ENCODE measurements at regions not wholly inside any gene's neighbourhood (a gene's known extent, or its start where the extent isn't known, plus 50 kb on each side); places are given as distances from the start of the nearest gene placed in this dataset.

DNA sequence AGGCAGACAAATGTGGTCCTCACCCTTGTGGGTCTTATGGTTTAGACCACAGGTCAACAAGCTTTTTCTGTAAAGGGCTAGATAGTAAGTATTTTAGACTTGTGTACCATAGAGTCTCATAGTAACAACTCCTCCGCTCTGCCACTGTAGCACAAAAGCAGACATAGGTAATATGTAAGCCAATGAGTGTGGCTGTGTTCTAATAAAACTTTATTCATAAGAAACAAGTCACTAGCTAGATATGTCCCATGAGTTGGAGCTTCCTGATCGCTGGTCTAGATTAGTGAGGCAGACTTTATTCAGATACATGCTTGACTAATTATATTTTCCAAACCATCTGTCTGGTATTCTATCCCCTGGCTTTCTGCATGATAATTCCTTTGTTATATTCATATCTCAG is 196.4 kb upstream of the TSHZ2 start:
- H3K36me3 Mint-ChIP-seq = no peaks in the 10 kb centered on the region
- peaks cover 15 to 22% of the 10 kb centered on the region in 2 donors for H3K27me3 Mint-ChIP-seq
- H3K4me3 Mint-ChIP-seq = no peak overlapping the region
- no peak overlapping the region for H3K27ac Mint-ChIP-seq
- DNase-seq (ENCODE audit: low spot score) (no peak), ATAC-seq (no peak)
- H3K9me3 Mint-ChIP-seq = no peaks in the 10 kb centered on the region
- H3K4me1 Mint-ChIP-seq (ENCODE audit: low read depth in 2 of 2) = no peaks in the 10 kb centered on the region

DNA sequence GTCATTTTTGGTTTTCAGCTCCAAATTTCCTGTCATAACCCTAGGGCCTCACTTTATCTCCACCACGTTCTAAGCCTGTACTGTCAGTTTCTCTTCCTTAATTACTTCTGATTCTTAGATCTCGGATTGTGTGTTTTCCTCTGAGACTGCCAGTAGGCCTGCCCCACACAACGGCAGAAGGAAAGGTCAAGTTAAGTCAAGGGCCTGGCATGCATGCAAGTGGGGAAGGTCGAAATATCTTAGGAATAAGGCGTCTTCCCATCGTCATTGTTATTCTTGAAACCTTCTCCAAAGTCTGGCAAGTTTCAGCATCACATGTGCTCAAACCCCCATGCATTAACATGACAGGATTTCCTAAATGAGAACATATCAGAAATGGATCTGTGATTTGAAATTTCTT is 203.5 kb upstream of the TSHZ2 start:
- H3K27ac Mint-ChIP-seq = no peak overlapping the region
- no peaks in the 10 kb centered on the region for H3K4me1 Mint-ChIP-seq (ENCODE audit: low read depth in 2 of 2)
- ATAC-seq (no peak), DNase-seq (ENCODE audit: low spot score) (no peak)
- H3K9me3 Mint-ChIP-seq = no peaks in the 10 kb centered on the region
- peaks cover 6 to 9% of the 10 kb centered on the region in 2 donors for H3K27me3 Mint-ChIP-seq
- no peak overlapping the region for H3K4me3 Mint-ChIP-seq
- no peaks in the 10 kb centered on the region for H3K36me3 Mint-ChIP-seq

DNA sequence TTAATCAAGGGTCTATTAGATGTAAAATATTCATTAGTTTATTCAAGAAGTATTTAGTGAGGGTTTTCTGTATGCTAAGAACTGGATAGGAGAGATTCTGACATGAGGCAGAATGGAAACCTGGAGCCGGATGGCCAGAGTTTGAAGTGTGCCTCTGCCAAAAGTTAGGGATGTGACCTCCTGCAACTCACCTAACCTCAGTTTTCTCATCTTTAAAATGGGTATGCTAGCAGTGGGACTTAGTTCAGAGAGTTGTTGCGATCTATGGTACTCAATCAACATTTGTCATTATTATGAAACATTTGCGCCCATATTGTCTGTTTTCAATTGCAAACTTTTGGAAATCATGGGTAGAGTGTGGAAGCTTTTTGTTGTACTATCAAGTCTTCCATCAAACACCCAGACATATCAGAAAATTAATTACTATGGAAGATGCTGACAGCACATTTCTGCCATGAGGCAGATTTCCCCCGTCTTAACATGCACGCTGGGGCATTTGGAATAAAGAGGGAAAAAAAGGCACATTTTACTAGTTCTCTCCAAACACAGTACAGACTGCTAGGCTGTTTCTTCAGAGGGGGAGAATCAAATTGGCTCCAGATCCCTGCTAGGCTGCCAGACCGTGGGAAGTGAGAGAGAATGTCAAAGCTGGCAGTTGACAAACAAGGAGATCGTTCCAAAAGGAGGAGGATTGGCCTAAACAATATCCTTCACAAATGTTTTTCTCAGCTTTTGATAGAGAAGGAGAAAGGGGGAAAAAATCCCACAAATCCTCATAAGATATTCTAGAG is 205.3 kb upstream of the TSHZ2 start:
- Mint-ChIP-seq H3K4me1 (ENCODE audit: low read depth in 2 of 2) (no peaks in the 10 kb centered on the region), H3K9me3 (no peaks in the 10 kb centered on the region), H3K27me3 (peaks cover 5 to 10% of the 10 kb centered on the region in 2 donors), H3K27ac (no peak overlapping the region), H3K4me3 (no peak overlapping the region), H3K36me3 (no peaks in the 10 kb centered on the region)
- DNase-seq (ENCODE audit: low spot score) (no peak), ATAC-seq (no peak)

DNA sequence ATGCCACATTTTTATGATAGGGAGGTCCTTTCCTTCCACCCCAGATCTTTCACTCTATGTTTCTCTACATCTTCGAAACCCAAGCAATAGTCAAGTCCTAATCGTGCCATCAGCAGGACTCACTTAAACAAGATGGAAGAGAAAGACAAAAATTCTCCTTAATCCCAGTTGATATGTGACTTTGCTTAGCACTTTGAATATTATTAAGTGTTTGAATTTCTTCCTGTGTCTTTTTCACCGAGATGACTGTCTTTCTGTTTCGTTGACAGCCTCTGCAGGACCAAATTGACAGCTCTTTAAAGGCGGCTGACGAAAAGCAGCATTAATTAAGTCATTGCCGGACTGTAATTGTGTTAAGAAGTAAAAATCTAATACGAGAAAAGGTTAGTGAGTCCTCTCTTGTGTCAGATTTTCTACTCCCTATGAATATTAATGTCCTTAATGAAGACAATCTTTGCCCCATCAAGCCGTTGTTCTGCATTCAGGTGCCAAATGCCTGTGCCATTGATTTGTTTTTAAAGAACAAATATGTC is 208.8 kb upstream of the TSHZ2 start:
- DNase-seq (ENCODE audit: low spot score) (no peak), ATAC-seq (no peak)
- Mint-ChIP-seq H3K27me3 (peaks cover 5 to 10% of the 10 kb centered on the region in 2 donors), H3K36me3 (no peaks in the 10 kb centered on the region), H3K4me1 (ENCODE audit: low read depth in 2 of 2) (no peaks in the 10 kb centered on the region), H3K9me3 (no peaks in the 10 kb centered on the region), H3K4me3 (no peak overlapping the region), H3K27ac (no peak overlapping the region)

DNA sequence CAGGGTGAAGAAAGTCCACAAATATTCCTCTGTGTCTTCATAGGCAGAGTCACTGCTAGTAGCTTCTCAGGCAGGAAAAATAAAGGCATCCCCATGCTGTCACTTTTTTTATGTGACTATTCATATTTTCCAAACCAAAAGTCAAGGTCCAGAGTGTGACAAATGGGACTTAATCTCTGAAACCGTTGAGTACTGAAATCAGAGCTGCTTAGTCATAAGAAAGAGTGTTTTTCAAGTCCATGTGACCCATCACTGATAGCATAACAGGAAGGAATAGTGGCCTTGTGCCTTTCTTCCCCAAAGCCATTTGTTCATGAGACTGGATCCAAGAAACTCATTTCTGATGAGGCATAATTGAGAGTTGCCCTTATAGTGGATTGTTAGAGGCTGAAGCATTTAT is 210.3 kb upstream of the TSHZ2 start:
- no peak overlapping the region for H3K27ac Mint-ChIP-seq
- DNase-seq (ENCODE audit: low spot score) = no peak

DNA sequence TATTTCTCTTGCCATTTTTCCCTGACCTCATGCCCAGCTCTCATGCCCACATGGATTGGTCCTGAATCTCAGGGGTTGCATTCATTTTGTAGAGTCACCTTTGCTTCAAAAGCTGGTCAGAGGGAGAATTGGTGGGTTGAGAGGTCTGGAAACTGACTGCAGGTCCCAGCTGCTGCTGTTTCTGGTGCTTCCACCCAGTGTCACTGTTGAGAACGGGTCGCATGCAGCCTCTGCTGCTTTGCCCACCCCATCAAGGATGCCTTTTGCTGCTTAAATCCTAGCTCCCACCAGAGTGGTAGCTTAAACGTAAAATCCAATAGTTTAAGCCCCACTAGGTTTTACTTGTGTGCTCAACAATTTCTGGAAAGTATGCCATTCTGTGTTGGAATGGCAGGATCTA is 211.4 kb upstream of the TSHZ2 start:
- ATAC-seq = no peak
- H3K36me3 Mint-ChIP-seq = no peaks in the 10 kb centered on the region
- no peaks in the 10 kb centered on the region for H3K4me1 Mint-ChIP-seq (ENCODE audit: low read depth in 2 of 2)

More for the DNA sequence above, 210.3 kb upstream of the TSHZ2 start:
- Mint-ChIP-seq H3K4me1 (ENCODE audit: low read depth in 2 of 2) (no peaks in the 10 kb centered on the region), H3K27me3 (peaks cover 3 to 6% of the 10 kb centered on the region in 2 donors), H3K4me3 (no peak overlapping the region), H3K36me3 (no peaks in the 10 kb centered on the region), H3K9me3 (no peaks in the 10 kb centered on the region)
- ATAC-seq = no peak

DNA sequence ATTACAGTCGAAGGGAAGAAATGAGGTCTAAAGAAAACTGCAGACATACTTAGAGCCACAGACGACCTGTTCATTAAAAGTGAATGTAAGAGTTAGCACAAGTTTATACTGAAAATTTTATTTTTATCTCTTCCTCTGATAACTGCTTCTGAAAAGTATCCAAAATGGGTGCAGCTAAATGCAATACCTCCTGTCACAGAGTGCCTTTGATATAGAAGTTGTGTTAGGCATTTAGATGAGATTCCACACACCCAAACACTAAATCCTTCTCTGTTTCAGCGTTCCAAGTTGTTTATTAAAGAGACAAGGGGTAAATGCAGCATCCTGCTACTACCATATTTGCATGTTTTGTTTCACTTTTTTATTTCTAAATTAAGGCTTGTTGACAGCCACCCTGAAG is 214.7 kb upstream of the TSHZ2 start:
- peaks cover 0 to 4% of the 10 kb centered on the region in 2 donors for H3K27me3 Mint-ChIP-seq
- no peaks in the 10 kb centered on the region for H3K4me1 Mint-ChIP-seq (ENCODE audit: low read depth in 2 of 2)
- DNase-seq (ENCODE audit: low spot score) = no peak
- no peaks in the 10 kb centered on the region for H3K36me3 Mint-ChIP-seq
- no peak overlapping the region for H3K27ac Mint-ChIP-seq
- ATAC-seq = no peak
- no peaks in the 10 kb centered on the region for H3K9me3 Mint-ChIP-seq
- no peak overlapping the region for H3K4me3 Mint-ChIP-seq

More for the DNA sequence above, 211.4 kb upstream of the TSHZ2 start:
- no peak overlapping the region for H3K4me3 Mint-ChIP-seq
- no peak overlapping the region for H3K27ac Mint-ChIP-seq
- H3K9me3 Mint-ChIP-seq = no peaks in the 10 kb centered on the region
- DNase-seq (ENCODE audit: low spot score) = no peak
- peaks cover 3 to 4% of the 10 kb centered on the region in 2 donors for H3K27me3 Mint-ChIP-seq

DNA sequence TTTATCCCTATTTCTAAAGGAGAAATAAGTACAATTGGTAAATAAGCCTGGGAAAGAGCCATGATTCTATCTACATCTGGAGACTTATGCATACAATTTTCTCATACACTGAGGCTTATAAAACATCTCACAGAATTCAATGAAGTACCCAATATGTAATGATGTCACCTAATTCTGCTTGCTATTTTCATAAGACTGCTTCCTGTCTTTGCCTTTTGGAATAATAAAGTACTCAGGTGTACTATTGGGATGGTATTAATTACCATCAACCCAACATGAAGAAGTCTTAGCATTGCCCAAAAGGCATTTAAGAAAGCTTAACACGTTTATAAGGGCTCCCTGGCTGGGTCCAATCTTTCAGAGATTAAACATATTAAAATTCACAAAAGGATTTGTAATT is 216.4 kb upstream of the TSHZ2 start:
- no peak for ATAC-seq

DNA sequence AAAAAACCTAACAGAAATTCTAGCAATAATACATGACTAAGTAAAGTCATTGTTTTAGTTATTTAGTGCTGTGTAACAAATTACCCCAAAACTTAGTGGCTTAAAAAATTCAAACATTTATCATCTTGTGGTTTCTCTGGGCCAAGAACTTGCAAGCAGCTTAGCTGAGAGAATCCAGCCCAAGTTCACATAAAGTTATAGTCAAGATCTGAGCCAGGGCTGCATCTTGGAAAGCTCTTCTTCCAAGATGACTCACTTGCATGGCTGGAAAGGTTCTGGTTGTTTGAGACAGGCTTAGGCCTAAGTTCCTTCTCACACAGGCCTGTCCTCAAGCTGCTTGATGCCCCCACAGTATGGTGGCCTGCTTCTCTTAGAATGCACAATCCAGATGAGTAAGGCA is 217.8 kb upstream of the TSHZ2 start:
- no peak overlapping the region for H3K4me3 Mint-ChIP-seq
- DNase-seq (ENCODE audit: low spot score) = no peak
- H3K9me3 Mint-ChIP-seq = no peaks in the 10 kb centered on the region
- ATAC-seq = no peak
- H3K27me3 Mint-ChIP-seq = no peaks in the 10 kb centered on the region
- no peaks in the 10 kb centered on the region for H3K36me3 Mint-ChIP-seq
- no peak overlapping the region for H3K27ac Mint-ChIP-seq
- no peaks in the 10 kb centered on the region for H3K4me1 Mint-ChIP-seq (ENCODE audit: low read depth in 2 of 2)

More for the DNA sequence above, 216.4 kb upstream of the TSHZ2 start:
- Mint-ChIP-seq H3K4me3 (no peak overlapping the region), H3K36me3 (no peaks in the 10 kb centered on the region), H3K9me3 (no peaks in the 10 kb centered on the region), H3K27ac (no peak overlapping the region), H3K27me3 (no peaks in the 10 kb centered on the region), H3K4me1 (ENCODE audit: low read depth in 2 of 2) (no peaks in the 10 kb centered on the region)
- DNase-seq (ENCODE audit: low spot score) = no peak

DNA sequence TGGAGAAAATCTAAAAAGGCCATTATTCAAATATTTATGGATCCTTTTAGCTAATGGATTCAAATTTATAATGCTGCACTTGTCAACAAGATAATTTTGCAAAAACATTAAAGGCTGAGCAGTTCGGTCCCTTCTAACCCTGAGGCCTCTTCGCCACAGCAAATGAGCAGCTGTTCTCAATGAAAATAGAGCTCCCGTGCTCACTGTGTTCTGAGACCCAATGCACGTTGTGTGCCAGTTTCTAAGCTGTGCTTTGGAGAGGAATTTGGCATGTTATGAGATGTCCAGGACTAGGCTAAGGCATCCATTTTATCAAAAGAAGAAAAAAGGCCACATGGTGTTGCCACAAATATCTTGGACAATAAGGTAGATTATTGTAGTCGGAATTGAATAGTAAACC is 220.1 kb upstream of the TSHZ2 start:
- H3K4me1 Mint-ChIP-seq (ENCODE audit: low read depth in 2 of 2) = no peaks in the 10 kb centered on the region
- H3K27me3 Mint-ChIP-seq = no peaks in the 10 kb centered on the region
- ATAC-seq = no peak
- H3K9me3 Mint-ChIP-seq = no peaks in the 10 kb centered on the region
- H3K36me3 Mint-ChIP-seq = no peaks in the 10 kb centered on the region
- DNase-seq (ENCODE audit: low spot score) = no peak
- no peak overlapping the region for H3K4me3 Mint-ChIP-seq
- no peak overlapping the region for H3K27ac Mint-ChIP-seq

DNA sequence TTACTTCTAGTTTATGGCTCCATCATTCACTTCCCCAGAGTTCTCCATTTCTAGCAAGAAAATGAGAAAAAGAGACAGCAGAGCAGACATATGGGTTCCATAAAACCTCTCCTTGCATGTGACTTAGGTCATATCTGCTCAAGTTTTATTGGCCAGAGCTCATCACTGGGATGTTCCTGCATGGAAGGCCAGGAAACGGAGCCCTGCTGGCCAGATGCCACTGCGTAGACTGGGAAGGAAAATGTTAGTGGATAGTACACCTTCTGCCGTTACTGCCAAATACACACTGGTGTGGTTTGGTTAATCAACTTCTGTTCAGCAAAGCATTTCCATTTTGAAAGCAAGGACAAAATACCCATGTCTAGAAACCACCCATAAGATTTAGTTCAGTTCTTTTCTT is 220.6 kb upstream of the TSHZ2 start:
- ATAC-seq = no peak
- H3K27ac Mint-ChIP-seq = no peak overlapping the region
- no peak for DNase-seq (ENCODE audit: low spot score)

DNA sequence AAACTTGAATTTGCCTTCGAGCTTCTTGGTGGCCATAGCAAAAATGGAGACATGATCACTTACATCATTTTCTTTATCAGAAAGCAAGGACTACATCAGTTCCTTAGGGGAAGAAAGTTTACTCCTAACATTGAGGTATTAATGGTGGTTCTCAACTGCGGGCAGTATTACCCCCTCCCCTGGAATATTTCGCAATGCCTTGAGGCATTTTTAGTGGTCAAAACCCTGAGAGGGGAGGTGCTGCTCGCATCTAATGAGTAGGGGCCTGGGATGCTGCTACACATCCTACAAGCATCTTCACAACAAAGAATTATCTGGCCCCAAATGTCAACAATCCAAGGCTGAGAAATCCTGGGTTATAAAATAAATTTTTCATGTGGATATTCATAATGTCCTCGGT is 222.2 kb upstream of the TSHZ2 start:
- H3K27me3 Mint-ChIP-seq = peaks cover 7 to 10% of the 10 kb centered on the region in 2 donors
- no peaks in the 10 kb centered on the region for H3K9me3 Mint-ChIP-seq
- H3K4me1 Mint-ChIP-seq (ENCODE audit: low read depth in 2 of 2) = no peaks in the 10 kb centered on the region
- DNase-seq (ENCODE audit: low spot score) (no peak), ATAC-seq (no peak)
- H3K36me3 Mint-ChIP-seq = no peaks in the 10 kb centered on the region
- no peak overlapping the region for H3K27ac Mint-ChIP-seq
- H3K4me3 Mint-ChIP-seq = no peak overlapping the region

More for the DNA sequence above, 220.6 kb upstream of the TSHZ2 start:
- no peaks in the 10 kb centered on the region for H3K27me3 Mint-ChIP-seq
- no peaks in the 10 kb centered on the region for H3K4me1 Mint-ChIP-seq (ENCODE audit: low read depth in 2 of 2)
- H3K36me3 Mint-ChIP-seq = no peaks in the 10 kb centered on the region
- no peak overlapping the region for H3K4me3 Mint-ChIP-seq
- H3K9me3 Mint-ChIP-seq = no peaks in the 10 kb centered on the region

DNA sequence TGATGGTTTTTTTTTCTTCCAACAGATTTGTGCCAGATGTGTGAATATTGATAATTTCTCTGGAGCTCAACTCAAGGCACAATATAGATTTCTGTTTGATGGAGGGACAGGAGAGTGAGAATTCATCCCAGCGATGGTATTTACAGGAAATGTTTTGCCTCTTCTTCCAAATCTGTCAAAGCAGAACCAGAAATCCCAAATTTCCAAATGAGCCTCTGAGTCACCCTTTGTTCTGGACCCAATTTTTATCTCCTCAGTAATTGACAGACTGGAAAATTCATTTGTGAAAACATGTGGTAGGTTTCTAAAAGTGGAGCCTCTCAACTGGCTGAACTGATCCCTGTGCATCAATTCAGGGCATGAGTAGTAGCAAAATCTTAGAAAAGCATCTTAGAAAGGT is 223.2 kb upstream of the TSHZ2 start:
- no peaks in the 10 kb centered on the region for H3K9me3 Mint-ChIP-seq
- no peak overlapping the region for H3K4me3 Mint-ChIP-seq
- H3K27ac Mint-ChIP-seq = no peak overlapping the region
- no peak for ATAC-seq
- H3K27me3 Mint-ChIP-seq = peaks cover 8 to 18% of the 10 kb centered on the region in 2 donors
- H3K36me3 Mint-ChIP-seq = no peaks in the 10 kb centered on the region
- DNase-seq (ENCODE audit: low spot score) = no peak
- H3K4me1 Mint-ChIP-seq (ENCODE audit: low read depth in 2 of 2) = no peaks in the 10 kb centered on the region

DNA sequence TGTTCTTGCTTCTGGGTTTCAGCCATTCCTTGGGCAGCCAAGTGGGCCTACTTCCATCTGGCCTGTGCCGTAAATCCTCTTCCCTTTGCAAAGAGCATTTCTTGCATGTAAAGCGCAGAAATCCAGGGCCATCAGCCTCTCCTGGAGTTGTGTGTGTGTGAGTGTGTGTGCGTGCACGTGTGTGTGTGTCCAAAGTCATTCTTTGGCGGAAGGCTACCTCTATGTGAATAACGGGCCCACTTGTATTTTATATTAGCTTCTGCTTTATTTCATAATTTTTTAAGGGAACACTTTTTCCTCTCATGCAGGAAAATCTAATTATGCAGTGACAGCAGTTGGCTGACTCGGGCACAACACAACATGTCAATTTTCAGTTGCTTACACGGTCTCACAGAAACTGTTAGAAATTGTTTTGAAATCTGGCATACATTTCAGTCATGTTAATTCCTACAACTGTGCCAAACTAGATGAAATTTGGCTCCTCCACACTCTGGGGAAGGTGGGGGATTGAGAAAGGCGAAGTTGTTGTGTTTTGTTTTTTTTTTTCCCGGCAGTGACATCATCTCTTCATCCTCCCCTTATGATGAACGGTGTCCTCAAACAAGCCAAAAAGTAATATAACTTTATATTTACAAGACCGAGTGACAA is 223.7 kb upstream of the TSHZ2 start:
- Mint-ChIP-seq H3K27ac (no peak overlapping the region), H3K9me3 (no peaks in the 10 kb centered on the region), H3K27me3 (peaks cover 12 to 24% of the 10 kb centered on the region in 2 donors), H3K4me3 (no peak overlapping the region), H3K36me3 (no peaks in the 10 kb centered on the region), H3K4me1 (ENCODE audit: low read depth in 2 of 2) (no peaks in the 10 kb centered on the region)
- DNase-seq (ENCODE audit: low spot score) = no peak
- no peak for ATAC-seq
